ENCODE measurements at regions not wholly inside any gene's neighbourhood (a gene's known extent, or its start where the extent isn't known, plus 50 kb on each side); places are given as distances from the start of the nearest gene placed in this dataset.
A peak's percentile ranks its signal among the peaks of the same experiment; 100 is the strongest.

DNA sequence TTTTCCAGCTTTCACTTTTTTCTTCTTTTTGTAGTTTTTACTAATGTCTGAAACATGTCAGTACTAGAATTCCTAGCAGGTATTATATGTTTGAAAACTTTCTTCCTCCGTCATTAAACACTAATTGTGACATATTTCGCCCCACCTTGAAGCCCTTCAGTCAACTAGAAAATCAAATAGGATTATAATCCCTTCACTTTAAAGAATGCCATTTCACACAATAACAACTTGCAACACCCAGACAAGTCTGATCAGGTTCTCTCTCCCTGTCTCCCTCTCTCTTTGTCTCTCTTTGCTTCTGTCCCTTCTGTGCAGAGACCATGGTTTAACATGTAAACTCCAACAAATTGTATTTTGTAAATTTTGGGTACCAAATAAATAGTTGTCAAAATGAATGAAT is 373.5 kb downstream of the SEMA3D start:
- TF ChIP-seq, protein P1, sequence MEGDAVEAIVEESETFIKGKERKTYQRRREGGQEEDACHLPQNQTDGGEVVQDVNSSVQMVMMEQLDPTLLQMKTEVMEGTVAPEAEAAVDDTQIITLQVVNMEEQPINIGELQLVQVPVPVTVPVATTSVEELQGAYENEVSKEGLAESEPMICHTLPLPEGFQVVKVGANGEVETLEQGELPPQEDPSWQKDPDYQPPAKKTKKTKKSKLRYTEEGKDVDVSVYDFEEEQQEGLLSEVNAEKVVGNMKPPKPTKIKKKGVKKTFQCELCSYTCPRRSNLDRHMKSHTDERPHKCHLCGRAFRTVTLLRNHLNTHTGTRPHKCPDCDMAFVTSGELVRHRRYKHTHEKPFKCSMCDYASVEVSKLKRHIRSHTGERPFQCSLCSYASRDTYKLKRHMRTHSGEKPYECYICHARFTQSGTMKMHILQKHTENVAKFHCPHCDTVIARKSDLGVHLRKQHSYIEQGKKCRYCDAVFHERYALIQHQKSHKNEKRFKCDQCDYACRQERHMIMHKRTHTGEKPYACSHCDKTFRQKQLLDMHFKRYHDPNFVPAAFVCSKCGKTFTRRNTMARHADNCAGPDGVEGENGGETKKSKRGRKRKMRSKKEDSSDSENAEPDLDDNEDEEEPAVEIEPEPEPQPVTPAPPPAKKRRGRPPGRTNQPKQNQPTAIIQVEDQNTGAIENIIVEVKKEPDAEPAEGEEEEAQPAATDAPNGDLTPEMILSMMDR (IDR thresholded peaks at IDR 0.05; ENCODE audit: insufficient read depth, low read length, severe bottlenecking): no peak
- FAIRE-seq: no peak
- Histone ChIP-seq H3K4me3 (ENCODE audit: low read depth, low read length) (no peak overlapping the region), H3K36me3 (ENCODE audit: control insufficient read depth, insufficient read depth, low read length) (no peaks in the 10 kb centered on the region), H3K27me3 (ENCODE audit: control insufficient read depth, insufficient read depth, low read length) (no peaks in the 10 kb centered on the region)
- DNase-seq (ENCODE audit: low read depth): peak; percentile 75

GRCh38 chr7:84812021-84812420 is 374.8 kb downstream of the SEMA3D start:
- FAIRE-seq: no peak

GRCh38 chr7:84811362-84811761 is 375.5 kb downstream of the SEMA3D start:
- no peak for DNase-seq (ENCODE audit: low read depth)
- FAIRE-seq: no peak
- no peaks in the 10 kb centered on the region for H3K36me3 ChIP-seq (ENCODE audit: control insufficient read depth, insufficient read depth, low read length)
- TF ChIP-seq, protein P1 (IDR thresholded peaks at IDR 0.05; ENCODE audit: insufficient read depth, low read length, severe bottlenecking): no peak
- H3K27me3 ChIP-seq (ENCODE audit: control insufficient read depth, insufficient read depth, low read length): no peaks in the 10 kb centered on the region
- no peak overlapping the region for H3K4me3 ChIP-seq (ENCODE audit: low read depth, low read length)

More at GRCh38 chr7:84812021-84812420, 374.8 kb downstream of the SEMA3D start:
- Histone ChIP-seq H3K36me3 (ENCODE audit: control insufficient read depth, insufficient read depth, low read length) (no peaks in the 10 kb centered on the region), H3K27me3 (ENCODE audit: control insufficient read depth, insufficient read depth, low read length) (no peaks in the 10 kb centered on the region), H3K4me3 (ENCODE audit: low read depth, low read length) (no peak overlapping the region)
- TF ChIP-seq, protein P1 (IDR thresholded peaks at IDR 0.05; ENCODE audit: insufficient read depth, low read length, severe bottlenecking): no peak
- DNase-seq (ENCODE audit: low read depth): no peak

GRCh38 chr7:84809877-84810276 is 377.0 kb downstream of the SEMA3D start:
- DNase-seq (ENCODE audit: low read depth) (no peak), FAIRE-seq (no peak)
- Histone ChIP-seq H3K27me3 (ENCODE audit: control insufficient read depth, insufficient read depth, low read length) (no peaks in the 10 kb centered on the region), H3K36me3 (ENCODE audit: control insufficient read depth, insufficient read depth, low read length) (no peaks in the 10 kb centered on the region), H3K4me3 (ENCODE audit: low read depth, low read length) (no peak overlapping the region)
- TF ChIP-seq, protein P1 (IDR thresholded peaks at IDR 0.05; ENCODE audit: insufficient read depth, low read length, severe bottlenecking): no peak

GRCh38 chr7:84803979-84804378 is 382.9 kb downstream of the SEMA3D start:
- H3K4me3 ChIP-seq (ENCODE audit: low read depth, low read length): no peak overlapping the region
- DNase-seq (ENCODE audit: low read depth) (no peak), FAIRE-seq (no peak)
- TF ChIP-seq, protein P1 (IDR thresholded peaks at IDR 0.05; ENCODE audit: insufficient read depth, low read length, severe bottlenecking): no peak
- no peaks in the 10 kb centered on the region for H3K36me3 ChIP-seq (ENCODE audit: control insufficient read depth, insufficient read depth, low read length)
- no peaks in the 10 kb centered on the region for H3K27me3 ChIP-seq (ENCODE audit: control insufficient read depth, insufficient read depth, low read length)

GRCh38 chr7:84801396-84801795 is 385.5 kb downstream of the SEMA3D start:
- TF ChIP-seq, protein P1 (IDR thresholded peaks at IDR 0.05; ENCODE audit: insufficient read depth, low read length, severe bottlenecking): no peak
- Histone ChIP-seq H3K36me3 (ENCODE audit: control insufficient read depth, insufficient read depth, low read length) (no peaks in the 10 kb centered on the region), H3K27me3 (ENCODE audit: control insufficient read depth, insufficient read depth, low read length) (no peaks in the 10 kb centered on the region), H3K4me3 (ENCODE audit: low read depth, low read length) (no peak overlapping the region)
- DNase-seq (ENCODE audit: low read depth): peak; percentile 70
- no peak for FAIRE-seq

Data from bronchial epithelial cell (primary cell).